Right forelimb (tissue), 1 donor: ENCODE measurements at regions not wholly inside any gene's neighbourhood (a gene's known extent, or its start where the extent isn't known, plus 50 kb on each side); places are given as distances from the start of the nearest gene placed in this dataset.

ENCODE experiments used
- DNase-seq: peaks from one replicate; pipeline ENCODE4 v3.0.0-alpha.2; 2018

DNA sequence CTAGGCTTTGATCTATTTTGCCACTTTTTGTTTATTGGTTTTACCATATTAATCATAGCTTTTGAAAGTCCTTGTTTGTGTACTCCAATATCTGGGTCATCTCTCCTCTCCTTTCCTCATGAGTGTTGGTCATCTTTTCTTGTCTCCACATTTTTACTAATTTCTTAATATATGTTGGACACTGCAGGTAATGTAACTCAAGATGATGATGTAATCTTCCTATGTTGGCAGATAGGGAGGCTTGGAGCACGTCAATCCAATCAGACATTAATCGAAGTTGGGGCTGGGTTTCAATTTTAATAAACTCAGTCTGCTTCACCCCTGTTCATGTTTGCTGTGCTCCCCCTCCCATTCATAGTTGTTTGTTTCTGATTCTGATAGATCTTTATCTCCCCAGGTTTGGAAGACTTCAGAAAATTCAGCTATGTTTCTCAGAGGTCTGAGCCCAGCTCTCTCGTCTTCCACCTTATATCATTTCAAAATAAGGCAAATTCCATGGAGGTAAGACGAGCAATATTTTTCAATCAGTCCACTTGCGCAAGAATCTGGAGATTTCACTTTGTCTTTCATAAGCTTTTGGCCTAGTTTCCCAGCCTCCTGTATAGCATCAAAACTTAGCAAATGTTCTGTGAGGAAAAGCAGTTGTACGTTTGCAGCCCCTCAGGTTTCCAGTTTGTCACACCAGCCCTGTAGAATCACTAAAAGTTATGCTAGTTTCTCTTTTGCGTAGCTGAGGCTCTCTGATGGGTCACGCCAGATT, 504.1 kb downstream of the TMTC2 start:
- DNase-seq, result no peak

DNA sequence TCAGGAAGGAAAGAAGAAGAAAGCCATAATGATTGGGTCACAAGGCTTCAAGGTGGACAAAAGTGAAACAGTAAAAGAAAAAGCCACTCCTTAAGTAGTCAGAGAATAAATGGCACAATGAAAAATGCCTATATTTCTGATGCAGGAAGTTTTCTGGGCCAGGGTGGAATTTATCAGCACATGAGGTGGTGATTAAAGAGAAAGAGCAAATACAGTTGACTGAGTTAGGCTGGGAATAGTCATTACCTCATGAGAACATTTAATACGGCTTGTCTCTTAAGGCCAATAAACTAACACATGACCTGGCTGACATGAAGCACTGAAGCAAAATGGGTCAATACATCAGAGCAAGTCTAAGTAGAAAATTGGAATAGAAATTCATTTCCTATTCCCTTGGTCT, 499.7 kb downstream of the TMTC2 start:
- DNase-seq, result no peak

DNA sequence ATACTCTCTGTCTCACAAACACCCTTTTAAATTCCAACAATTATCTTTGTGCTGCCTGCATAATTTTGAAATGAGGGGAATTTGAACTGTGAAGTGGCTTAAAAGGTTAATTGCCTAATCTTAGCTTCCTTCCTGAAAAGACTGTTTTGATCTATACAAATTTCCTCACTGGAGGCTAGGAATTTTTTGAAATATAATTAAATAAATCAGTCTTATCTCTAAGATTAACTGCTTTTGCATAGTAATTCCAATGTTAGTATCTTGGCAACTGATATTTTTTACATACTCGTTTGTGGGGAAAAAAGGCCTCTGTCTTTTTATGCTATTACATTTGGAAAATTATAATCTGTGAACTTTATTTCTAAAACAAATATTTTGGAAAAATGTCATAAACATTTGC, 498.5 kb downstream of the TMTC2 start:
- DNase-seq, result no peak
